Stimulated activated CD4-positive, alpha-beta T cell treated with anti-CD3 and anti-CD28 coated beads, Interleukin-4, amount 100 ng/mL, for 48 hours (primary cell): ENCODE measurements at regions not wholly inside any gene's neighbourhood (a gene's known extent, or its start where the extent isn't known, plus 50 kb on each side); places are given as distances from the start of the nearest gene placed in this dataset.

Experiments
- DNase-seq, 2 donors: peaks; one replicate each; pipeline ENCODE4 v3.0.0-alpha.2; 2020; ENCODE audit warnings: low read depth in 2 of 2

DNA sequence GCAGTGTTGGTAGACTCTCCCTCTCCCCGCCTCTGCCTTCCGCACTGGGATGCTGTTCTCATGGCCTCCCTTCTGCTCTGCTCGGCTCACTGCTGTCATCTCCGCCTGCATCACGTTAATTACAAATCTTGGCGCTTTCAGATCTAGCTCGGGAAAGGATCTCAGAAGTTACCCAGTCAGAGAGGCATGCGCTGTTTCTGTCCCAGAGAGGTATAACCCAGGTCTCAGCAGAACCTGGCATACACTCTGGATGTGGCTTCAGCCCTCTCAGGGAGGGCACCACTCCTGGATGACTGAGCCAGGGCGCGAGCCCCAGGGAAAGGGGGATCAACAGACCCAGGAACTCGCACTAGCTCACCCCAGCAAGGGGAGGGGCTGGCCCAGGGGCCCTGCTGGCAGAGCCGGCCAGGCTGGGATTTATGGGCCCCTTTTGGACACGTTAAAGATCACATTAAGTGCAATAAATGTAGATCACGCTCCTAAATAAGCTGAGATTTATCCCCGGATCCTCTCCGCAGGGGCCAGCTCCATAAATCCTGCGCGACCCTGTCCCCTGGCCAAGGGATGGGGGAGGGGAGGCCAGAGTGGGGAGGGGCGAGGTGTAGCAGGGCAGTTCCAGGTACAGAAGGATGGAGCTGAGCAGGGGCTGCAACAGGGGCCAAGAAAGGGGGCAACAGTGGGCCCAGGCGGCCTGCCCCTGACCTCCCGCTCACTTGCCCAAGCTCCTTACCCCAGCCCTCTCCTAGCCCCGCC is 101.3 kb upstream of the ZBTB40 start:
- no peak for DNase-seq

- DNase-seq, result no peak
Measured at GRCh38 chr1:22350924-22351767, 100.5 kb upstream of the ZBTB40 start.

DNA sequence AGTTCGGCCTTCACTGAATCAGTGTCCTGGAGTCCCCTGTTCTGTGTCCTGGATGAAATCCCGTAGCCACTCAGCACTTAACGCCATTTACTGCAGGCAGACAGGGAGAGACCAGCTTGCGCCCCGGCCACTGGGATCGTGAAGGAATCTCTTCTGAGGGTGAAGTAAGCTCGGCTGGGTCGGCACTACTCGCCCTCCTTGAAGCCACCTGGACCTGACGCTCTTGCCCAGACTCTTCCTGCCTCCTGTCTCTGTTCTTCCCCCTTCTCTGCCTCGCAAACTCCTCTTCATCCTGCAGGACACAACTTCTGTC is 99.9 kb upstream of the ZBTB40 start:
- no peak for DNase-seq

DNA sequence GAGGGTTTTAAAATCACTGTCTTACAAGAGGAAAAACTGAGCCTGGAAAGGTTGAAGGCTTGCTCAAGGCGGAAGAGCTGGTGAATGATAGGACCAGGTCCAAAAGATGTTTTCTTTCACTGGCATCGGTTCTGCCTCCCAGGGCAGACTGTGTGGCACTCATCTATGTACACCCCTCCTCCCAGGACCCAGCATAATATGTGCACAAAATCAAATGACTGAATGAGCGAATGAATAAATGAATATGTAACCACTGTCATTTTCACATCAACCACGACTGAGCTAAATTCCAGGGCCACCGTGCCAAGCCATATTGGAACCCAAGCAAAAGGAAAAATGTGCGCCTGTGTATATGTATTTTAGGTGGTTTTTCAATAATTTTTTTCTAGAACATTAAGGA is 99.3 kb upstream of the ZBTB40 start:
- DNase-seq, result no peak

- DNase-seq, result no peak
Measured at GRCh38 chr1:22352896-22353295, 98.8 kb upstream of the ZBTB40 start.

GRCh38 chr1:22359427-22359826 is 92.2 kb upstream of the ZBTB40 start:
- no peak for DNase-seq

- DNase-seq, result no peak
Measured at GRCh38 chr1:22362626-22363402, 88.8 kb upstream of the ZBTB40 start.

GRCh38 chr1:22363403-22364325 is 88.0 kb upstream of the ZBTB40 start:
- DNase-seq, result no peak

DNA sequence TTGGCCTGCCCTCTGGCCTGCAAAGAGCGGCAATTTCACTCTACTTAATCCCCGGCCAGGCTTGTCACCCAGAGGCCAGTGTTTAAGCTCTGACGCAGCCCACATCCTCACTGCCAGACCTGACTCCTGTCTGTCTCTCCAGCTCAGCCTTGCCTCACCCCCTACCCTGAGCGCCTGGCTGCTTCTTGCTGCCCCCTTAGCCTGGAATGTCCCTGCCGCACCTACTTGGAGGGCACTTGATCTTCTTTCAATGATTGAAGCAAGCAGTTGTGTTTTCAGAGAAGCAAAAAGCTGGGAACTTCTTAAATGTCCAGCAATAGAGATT is 87.4 kb upstream of the ZBTB40 start:
- no peak for DNase-seq

GRCh38 chr1:22364764-22365163 is 86.9 kb upstream of the ZBTB40 start:
- DNase-seq, result no peak

DNA sequence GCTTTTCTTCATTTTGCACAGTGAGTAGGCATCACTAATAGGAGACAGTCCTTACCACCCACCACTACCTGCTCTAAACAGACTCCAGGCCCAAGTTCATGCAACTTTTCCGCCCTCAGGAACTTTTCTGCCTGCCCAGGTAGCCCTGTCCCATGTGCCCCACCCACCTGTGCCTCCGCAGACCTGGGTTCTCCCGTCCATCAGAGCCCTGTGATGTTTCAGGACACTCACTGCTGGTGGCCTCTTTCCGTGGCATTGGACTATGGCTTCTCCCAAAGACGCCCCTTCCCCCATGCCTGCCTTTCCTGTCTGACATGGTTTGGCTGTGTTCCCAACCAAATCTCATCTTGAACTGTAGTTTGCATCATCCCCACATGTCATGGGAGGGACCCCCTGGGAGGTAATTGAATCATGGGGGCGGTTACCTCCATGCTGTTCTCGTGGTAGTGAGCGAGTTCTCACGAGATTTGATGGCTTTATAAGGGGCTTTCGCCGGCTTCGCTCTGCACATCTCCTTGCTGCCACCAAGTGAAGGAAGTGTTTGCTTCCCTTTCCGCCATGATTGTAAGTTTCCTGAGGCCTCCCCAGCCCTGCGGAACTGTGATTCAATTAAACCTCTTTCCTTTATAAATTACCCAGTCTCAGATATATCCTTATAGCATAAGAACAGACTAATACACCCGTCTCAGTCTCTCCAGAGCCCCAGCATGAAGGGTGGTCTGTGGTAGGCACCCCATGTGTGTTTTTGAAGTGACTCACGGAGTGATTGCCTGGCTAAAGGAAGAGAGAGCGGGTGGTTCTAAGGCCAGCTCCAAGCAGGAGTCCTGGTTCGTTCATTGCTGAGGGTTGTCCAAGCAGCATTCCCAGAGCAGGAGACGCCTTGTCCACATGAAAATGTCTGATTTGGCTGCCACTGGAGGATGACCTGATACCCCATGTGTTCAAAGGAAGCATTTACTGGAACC is 86.0 kb upstream of the ZBTB40 start:
- DNase-seq, result no peak

DNA sequence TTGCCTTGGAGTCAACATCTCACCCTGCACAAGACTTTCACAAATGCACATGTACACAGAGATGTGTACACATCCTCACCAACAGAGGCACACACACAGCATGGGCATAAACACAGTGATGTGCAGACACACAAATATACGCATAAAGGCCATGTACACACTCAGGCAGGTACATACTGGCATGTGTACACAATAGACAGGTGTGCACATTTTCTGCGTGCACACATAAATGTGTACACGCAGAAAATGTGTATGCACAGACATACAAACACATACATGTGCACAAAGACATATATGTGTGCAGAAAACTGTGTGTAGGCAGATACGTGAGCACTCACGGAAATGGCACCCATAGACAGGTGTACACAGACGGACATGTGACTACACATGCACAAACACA is 85.3 kb upstream of the ZBTB40 start:
- no peak for DNase-seq

GRCh38 chr1:22368125-22368524 is 83.5 kb upstream of the ZBTB40 start:
- DNase-seq, result no peak

- DNase-seq, result no peak
Measured at GRCh38 chr1:22369294-22370189, 82.1 kb upstream of the ZBTB40 start.

DNA sequence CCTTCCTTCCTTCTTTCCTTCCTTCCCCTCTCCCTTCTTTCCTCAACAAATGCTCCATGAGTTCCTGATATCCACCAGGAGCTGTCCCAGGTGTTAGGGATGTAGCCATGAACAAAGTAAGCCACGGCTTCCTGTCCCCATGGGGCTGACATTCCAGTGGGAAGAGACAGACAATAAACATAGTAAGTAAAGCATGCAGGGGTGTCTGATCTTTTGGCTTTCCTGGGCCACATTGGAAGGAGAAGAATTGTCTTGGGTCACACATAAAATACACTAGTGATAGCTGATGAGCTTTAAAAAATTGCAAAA is 81.5 kb upstream of the ZBTB40 start:
- DNase-seq, result no peak

- no peak for DNase-seq
Measured at GRCh38 chr1:22371408-22371807, 80.2 kb upstream of the ZBTB40 start.

DNA sequence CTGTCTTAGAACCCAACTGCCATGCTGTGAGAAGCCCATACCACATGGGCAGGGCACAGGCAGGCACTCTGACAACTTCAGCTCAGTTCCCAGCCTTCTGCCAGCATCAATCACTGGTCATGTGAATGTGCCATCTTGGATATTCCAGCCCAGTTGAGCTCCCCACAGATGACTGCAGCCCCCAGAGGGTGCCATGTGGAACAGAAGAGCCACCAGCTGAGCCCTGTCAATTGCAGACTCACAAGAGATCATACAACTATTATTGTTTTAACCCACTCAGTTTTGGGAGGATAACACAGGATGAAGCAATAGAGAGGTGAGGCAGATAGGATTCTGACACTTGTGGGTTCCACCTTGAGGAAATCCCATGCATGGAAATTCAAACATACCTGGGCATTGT is 78.4 kb upstream of the ZBTB40 start:
- DNase-seq, result no peak

DNA sequence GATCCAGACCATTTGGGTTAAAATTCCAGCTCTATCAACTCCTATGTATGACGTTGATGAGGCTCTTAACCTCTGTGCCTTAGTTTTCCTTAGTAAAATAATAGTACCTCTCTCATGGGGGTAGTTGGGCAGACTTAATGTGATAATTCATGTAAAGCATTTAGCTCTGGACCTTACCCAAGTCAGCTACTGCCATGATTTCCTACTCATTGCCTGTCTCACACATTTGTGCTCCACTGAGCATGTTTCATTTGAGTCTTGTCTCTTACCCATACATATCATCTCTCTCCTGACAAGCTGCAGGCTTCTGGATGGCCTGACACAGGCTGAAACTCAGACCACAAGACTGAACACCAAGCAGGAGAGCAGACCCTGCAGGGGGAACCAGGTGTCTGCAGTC is 77.7 kb upstream of the ZBTB40 start:
- DNase-seq, result no peak

- DNase-seq, result no peak
Measured at GRCh38 chr1:22375601-22376000, 76.0 kb upstream of the ZBTB40 start.

GRCh38 chr1:22376001-22376400 is 75.7 kb upstream of the ZBTB40 start:
- DNase-seq, result no peak
